Colonic mucosa (tissue), 4 donors: ENCODE measurements at regions not wholly inside any gene's neighbourhood (a gene's known extent, or its start where the extent isn't known, plus 50 kb on each side); places are given as distances from the start of the nearest gene placed in this dataset.

Experiments
- DNase-seq: peaks from one replicate; pipeline ENCODE4 v3.0.0-alpha.2; 2020
- H3K27ac ChIP-seq: fragments of 200-600 bp; one replicate; pipeline ENCODE4 v1.8.0; 2021
- H3K27me3 ChIP-seq: fragments of 200-600 bp; one replicate; pipeline ENCODE4 v1.8.0; 2021
- H3K36me3 ChIP-seq: fragments of 200-600 bp; one replicate; pipeline ENCODE4 v1.8.0; 2021
- H3K4me1 ChIP-seq: fragments of 200-600 bp; one replicate; pipeline ENCODE4 v1.8.0; 2021; ENCODE audit warnings: mild to moderate bottlenecking
- H3K4me3 ChIP-seq: fragments of 200-600 bp; one replicate; pipeline ENCODE4 v1.8.0; 2021
- H3K9ac ChIP-seq, 2 donors: one replicate each; pipeline ENCODE4 v1.7.0; 2013; ENCODE audit warnings: control low read depth in 2 of 2, low read depth in 2 of 2, low read length in 2 of 2
- H3K9me3 ChIP-seq: fragments of 200-600 bp; one replicate; pipeline ENCODE4 v1.8.0; 2021
- intact Hi-C: fragments of 100-400 bp; cut with DNase I; formaldehyde crosslinking; loops from one replicate; pipeline ENCODE4 v1.14.1; 2022
- TF ChIP-seq, protein P1 (sequence below): fragments of 200-600 bp; IDR thresholded peaks from one replicate; pipeline ENCODE4 v1.8.0; 2022; ENCODE audit warnings: antibody characterized with exemption, mild to moderate bottlenecking
- donor health status: healthy.
- donor health status: DM: no; HTN: no; CAD: no.
- donor health status: DM: no; HTN: no; CAD: no.

- no peak overlapping the region for H3K27ac ChIP-seq
- H3K9ac ChIP-seq: no peak overlapping the region
- H3K4me3 ChIP-seq: no peak overlapping the region
- H3K9me3 ChIP-seq: no peaks in the 10 kb centered on the region
- no peaks in the 10 kb centered on the region for H3K27me3 ChIP-seq
- H3K4me1 ChIP-seq: no peaks in the 10 kb centered on the region
- intact Hi-C loops: no loop called here
- TF ChIP-seq, protein P1, sequence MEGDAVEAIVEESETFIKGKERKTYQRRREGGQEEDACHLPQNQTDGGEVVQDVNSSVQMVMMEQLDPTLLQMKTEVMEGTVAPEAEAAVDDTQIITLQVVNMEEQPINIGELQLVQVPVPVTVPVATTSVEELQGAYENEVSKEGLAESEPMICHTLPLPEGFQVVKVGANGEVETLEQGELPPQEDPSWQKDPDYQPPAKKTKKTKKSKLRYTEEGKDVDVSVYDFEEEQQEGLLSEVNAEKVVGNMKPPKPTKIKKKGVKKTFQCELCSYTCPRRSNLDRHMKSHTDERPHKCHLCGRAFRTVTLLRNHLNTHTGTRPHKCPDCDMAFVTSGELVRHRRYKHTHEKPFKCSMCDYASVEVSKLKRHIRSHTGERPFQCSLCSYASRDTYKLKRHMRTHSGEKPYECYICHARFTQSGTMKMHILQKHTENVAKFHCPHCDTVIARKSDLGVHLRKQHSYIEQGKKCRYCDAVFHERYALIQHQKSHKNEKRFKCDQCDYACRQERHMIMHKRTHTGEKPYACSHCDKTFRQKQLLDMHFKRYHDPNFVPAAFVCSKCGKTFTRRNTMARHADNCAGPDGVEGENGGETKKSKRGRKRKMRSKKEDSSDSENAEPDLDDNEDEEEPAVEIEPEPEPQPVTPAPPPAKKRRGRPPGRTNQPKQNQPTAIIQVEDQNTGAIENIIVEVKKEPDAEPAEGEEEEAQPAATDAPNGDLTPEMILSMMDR: no peak
- no peaks in the 10 kb centered on the region for H3K36me3 ChIP-seq
- no peak for DNase-seq
Observed at GRCh38 chr10:85527616-85528317, 838.8 kb downstream of the GRID1 start.

GRCh38 chr10:85528318-85528652 lies 838.3 kb downstream of the GRID1 start:
- Histone ChIP-seq H3K4me3 (no peak overlapping the region), H3K27me3 (no peaks in the 10 kb centered on the region), H3K36me3 (no peaks in the 10 kb centered on the region), H3K27ac (no peak overlapping the region), H3K9ac (no peak overlapping the region), H3K9me3 (no peaks in the 10 kb centered on the region), H3K4me1 (no peaks in the 10 kb centered on the region)
- DNase-seq: no peak
- intact Hi-C loops: no loop called here
- TF ChIP-seq, protein P1: no peak

GRCh38 chr10:85531706-85532105 lies 834.9 kb downstream of the GRID1 start:
- H3K27me3 ChIP-seq: no peaks in the 10 kb centered on the region
- intact Hi-C loops: no loop called here
- no peaks in the 10 kb centered on the region for H3K9me3 ChIP-seq
- TF ChIP-seq, protein P1: no peak
- H3K4me1 ChIP-seq: no peaks in the 10 kb centered on the region
- no peak for DNase-seq
- no peaks in the 10 kb centered on the region for H3K36me3 ChIP-seq
- no peak overlapping the region for H3K4me3 ChIP-seq
- no peak overlapping the region for H3K27ac ChIP-seq
- no peak overlapping the region for H3K9ac ChIP-seq

- no peak for DNase-seq
- TF ChIP-seq, protein P1: no peak
- Histone ChIP-seq H3K36me3 (no peaks in the 10 kb centered on the region), H3K4me1 (no peaks in the 10 kb centered on the region), H3K27me3 (no peaks in the 10 kb centered on the region), H3K9me3 (no peaks in the 10 kb centered on the region), H3K4me3 (no peak overlapping the region), H3K9ac (no peak overlapping the region), H3K27ac (no peak overlapping the region)
- intact Hi-C loops: no loop called here
Observed at GRCh38 chr10:85532773-85533172, 833.8 kb downstream of the GRID1 start.

DNA sequence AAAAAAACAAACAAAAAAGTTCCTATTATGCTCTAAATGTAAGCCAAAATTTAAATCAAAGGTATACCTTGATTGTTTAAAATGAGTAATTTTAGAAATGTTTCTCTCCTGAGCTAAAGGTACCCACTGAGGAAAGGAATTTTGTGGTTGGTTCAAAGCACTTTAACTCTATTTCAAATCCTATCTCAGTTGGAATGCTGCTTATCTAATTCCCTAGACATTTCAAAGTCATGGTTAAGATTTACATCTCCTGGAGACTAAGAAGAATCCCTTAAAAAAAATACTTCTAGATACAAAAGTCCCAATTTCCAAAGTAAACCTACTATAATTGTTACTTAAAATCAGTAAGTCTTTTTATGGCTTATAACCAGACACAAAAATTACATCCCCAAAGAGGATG lies 830.7 kb downstream of the GRID1 start:
- no peaks in the 10 kb centered on the region for H3K4me1 ChIP-seq
- DNase-seq: no peak
- H3K36me3 ChIP-seq: no peaks in the 10 kb centered on the region
- H3K27ac ChIP-seq: no peak overlapping the region
- H3K9me3 ChIP-seq: no peaks in the 10 kb centered on the region
- no peak overlapping the region for H3K9ac ChIP-seq
- intact Hi-C loops: no loop called here
- no peak overlapping the region for H3K4me3 ChIP-seq
- TF ChIP-seq, protein P1: no peak
- no peaks in the 10 kb centered on the region for H3K27me3 ChIP-seq
